NB4 (cell line): ENCODE measurements at regions not wholly inside any gene's neighbourhood (a gene's known extent, or its start where the extent isn't known, plus 50 kb on each side); places are given as distances from the start of the nearest gene placed in this dataset.

Experiments used
- DNase-seq: peaks from one replicate; pipeline ENCODE4 v3.0.0; 2010; ENCODE audit warnings: low read depth
- H3K4me3 ChIP-seq: one replicate; pipeline ENCODE4 v1.5.1; 2011; ENCODE audit warnings: mild to moderate bottlenecking, low read depth, low read length, moderate library complexity
- MYC ChIP-seq: IDR thresholded peaks from 2 replicates; pipeline ENCODE4 v1.6.1; 2011; ENCODE audit warnings: low read depth, low read length
- POLR2A ChIP-seq: IDR thresholded peaks from 2 replicates; pipeline ENCODE4 v1.6.1; 2011; ENCODE audit warnings: mild to moderate bottlenecking; ENCODE audit not compliant: insufficient read length; ENCODE audit errors: extremely low read depth
- TF ChIP-seq, protein P1 (sequence below): IDR thresholded peaks from 2 replicates; pipeline ENCODE4 v1.6.1; 2011; ENCODE audit warnings: low read depth, low read length
- TF ChIP-seq, protein P2 (sequence below): IDR thresholded peaks from one replicate; pipeline ENCODE4 v1.5.1; 2012; ENCODE audit warnings: low read depth, low read length

DNA sequence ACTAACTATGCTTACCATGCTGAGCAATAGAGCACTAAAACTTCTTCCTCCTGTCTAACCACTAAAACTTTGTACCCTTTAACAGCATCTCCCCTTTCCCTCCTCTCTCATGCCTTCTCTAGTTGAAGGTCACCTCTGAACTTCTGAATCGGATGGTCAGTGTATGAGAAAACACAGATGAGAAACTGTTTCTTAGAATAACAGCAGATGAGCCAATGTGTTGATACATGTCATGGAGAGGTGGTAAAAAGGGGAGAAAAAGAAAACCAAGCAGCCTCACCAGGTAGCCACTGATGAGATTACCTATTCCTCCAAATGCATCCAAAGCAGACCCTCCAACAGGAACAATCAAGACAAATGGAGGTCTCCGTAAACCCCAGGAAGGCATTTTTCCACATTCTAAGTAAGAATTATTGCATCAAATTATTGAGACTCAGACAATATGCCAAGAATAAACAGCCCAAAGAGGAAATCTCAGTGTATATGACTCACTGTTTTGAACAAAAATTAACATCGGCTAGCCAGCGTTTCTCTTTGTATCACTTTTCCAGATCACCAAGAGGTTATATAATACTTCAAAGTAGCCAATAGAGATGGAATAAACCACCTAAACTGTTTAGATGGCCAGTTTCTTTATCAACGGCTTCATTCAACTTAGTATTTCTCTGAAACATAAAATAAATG, 793.3 kb upstream of the SOX9 start:
- TF ChIP-seq, protein P1, sequence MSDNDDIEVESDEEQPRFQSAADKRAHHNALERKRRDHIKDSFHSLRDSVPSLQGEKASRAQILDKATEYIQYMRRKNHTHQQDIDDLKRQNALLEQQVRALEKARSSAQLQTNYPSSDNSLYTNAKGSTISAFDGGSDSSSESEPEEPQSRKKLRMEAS = no peak
- TF ChIP-seq POLR2A (no peak), MYC (no peak)
- TF ChIP-seq, protein P2, sequence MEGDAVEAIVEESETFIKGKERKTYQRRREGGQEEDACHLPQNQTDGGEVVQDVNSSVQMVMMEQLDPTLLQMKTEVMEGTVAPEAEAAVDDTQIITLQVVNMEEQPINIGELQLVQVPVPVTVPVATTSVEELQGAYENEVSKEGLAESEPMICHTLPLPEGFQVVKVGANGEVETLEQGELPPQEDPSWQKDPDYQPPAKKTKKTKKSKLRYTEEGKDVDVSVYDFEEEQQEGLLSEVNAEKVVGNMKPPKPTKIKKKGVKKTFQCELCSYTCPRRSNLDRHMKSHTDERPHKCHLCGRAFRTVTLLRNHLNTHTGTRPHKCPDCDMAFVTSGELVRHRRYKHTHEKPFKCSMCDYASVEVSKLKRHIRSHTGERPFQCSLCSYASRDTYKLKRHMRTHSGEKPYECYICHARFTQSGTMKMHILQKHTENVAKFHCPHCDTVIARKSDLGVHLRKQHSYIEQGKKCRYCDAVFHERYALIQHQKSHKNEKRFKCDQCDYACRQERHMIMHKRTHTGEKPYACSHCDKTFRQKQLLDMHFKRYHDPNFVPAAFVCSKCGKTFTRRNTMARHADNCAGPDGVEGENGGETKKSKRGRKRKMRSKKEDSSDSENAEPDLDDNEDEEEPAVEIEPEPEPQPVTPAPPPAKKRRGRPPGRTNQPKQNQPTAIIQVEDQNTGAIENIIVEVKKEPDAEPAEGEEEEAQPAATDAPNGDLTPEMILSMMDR = no peak
- no peak overlapping the region for H3K4me3 ChIP-seq
- no peak for DNase-seq

DNA sequence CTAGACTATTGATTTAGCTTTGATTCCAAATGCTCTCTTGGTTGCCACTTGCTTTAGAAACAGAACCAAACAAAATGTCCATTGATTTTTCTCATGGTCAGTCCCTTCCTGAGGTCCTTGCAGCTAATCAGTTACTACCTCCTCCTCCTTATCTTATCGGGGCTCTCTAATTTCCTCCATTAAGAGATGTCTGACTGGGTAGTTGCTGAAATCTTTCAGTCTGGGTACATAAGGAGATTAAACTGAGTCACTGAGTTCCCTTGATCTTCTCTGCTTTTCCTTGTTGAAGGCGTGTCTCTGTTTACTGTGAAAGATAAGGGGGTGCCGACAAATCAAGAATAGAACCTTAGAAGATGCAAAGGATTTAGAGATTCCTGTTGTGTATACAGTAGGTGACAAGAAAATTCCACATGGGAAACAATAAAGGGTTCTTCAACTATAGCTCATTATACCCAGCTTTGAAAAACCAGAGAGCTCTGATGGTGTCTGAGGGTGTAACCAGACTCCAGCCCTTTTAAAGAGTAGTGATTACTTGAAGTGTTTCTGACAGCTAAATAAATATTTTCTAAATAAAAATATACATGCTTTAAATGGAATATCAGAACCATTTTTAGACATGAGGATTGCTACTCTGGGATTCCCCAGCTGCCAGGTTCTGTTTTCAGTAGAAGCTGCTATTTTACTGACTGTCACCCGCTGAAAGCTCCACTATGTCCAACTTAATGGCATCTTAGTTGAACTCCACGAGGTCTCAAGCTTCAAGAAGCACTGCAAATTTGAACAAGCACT, 791.3 kb upstream of the SOX9 start:
- H3K4me3 ChIP-seq = no peak overlapping the region
- no peak for DNase-seq
- TF ChIP-seq POLR2A = no peak
- TF ChIP-seq, protein P2 = no peak

DNA sequence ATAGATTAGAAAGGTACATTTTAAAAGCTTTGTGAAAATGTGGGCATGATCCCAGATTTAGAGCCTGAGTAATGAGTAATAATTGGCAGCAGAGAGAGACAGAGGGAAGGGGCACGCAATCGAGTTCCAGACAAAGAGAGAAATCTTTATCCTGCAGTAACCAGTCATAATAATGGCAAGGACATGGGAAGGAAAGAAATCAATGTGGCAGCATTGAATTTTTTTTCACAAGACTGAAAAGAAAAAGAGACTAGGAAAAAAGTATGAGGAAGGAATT, 790.8 kb upstream of the SOX9 start:
- H3K4me3 ChIP-seq = no peak overlapping the region
- no peak for TF ChIP-seq MYC
- no peak for TF ChIP-seq POLR2A
- TF ChIP-seq, protein P1 = no peak
- TF ChIP-seq, protein P2 = no peak
- DNase-seq = no peak

DNA sequence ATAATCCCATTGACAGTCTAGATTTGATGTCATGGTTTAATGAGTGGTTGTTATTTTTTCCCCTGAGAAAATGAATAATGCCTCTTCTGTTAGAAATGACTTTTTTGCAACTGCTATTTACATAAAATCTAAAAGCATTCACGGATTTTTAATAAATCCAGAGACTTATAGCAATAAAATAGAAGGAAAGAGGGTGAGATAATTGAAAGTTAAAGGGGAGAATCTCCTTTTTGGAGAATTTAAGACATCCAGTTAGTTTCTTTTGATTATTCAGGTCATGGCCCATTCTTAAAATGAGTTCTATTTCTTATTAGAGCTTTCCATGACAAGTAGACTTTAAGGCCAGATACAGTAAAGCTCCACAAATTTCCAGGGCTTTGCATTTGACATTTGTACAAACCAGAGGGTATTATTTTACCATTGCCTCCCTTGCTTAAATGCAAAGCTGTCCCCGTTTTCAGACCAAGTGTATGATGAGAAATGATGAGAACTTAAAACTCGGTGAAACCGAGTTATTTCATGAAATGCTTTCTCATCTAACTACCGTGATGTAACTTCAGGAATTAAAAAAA, 789.0 kb upstream of the SOX9 start:
- no peak for DNase-seq
- TF ChIP-seq MYC (no peak), POLR2A (no peak)
- TF ChIP-seq, protein P1 = no peak
- TF ChIP-seq, protein P2 = no peak
- no peak overlapping the region for H3K4me3 ChIP-seq

DNA sequence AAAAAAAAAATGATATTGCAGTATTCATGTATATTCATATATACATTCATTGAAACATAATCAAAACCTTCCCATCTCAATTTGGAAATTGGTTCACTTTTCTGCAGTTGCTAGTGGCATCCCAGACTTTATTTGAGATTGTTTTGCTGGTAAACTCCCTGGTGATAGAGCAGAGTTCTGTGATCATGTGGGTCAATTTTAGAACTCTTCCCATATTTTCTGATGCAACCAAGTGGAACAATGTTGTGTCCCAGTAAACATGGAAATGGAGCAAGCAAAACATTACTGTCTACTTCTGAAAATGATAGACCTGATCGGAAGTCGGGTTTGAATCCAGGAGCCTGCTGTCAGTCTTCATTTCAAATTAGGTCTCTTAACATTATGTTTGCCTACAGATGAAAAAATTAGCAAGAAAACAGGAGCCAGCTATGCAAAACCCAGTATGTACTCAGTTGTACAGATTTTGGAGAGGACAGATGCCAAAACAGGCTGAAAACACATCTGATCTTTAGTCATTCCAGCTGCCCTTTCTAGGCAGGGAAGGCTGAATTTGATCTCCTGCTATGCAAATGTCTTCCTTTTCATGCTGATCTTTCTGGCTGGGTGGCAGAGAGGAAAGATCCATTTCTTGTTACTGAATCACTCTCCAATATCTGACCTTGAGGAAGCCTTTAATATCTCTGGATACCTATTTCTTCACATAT, 786.6 kb upstream of the SOX9 start:
- no peak for DNase-seq
- TF ChIP-seq POLR2A (no peak), MYC (no peak)
- TF ChIP-seq, protein P2 = no peak
- TF ChIP-seq, protein P1 = no peak
- no peak overlapping the region for H3K4me3 ChIP-seq
